ENCODE measurements at regions not wholly inside any gene's neighbourhood (a gene's known extent, or its start where the extent isn't known, plus 50 kb on each side); places are given as distances from the start of the nearest gene placed in this dataset.
A peak's percentile ranks its signal among the peaks of the same experiment; 100 is the strongest.

GRCh38 chr9:25260046-25260445 lies 418.2 kb downstream of the TUSC1 start:
- Histone ChIP-seq H3K27me3 (ENCODE audit: low read depth, low read length) (no peaks in the 10 kb centered on the region), H3K9ac (ENCODE audit: low read length) (no peak overlapping the region), H4K20me1 (ENCODE audit: insufficient read depth, low read length) (no peaks in the 10 kb centered on the region), H3K9me3 (ENCODE audit: insufficient read depth, low read length) (0 out of 2 replicates have a peak, but pooled peaks cover 3% of the 10 kb centered on the region), H3K36me3 (replicated peaks; ENCODE audit: low read depth, low read length) (no peaks in the 10 kb centered on the region), H3K27ac (ENCODE audit: low read length) (no peak overlapping the region), H3K4me3 (ENCODE audit: low read length) (no peak overlapping the region), H3K4me1 (ENCODE audit: low read length) (no peaks in the 10 kb centered on the region), H3K79me2 (ENCODE audit: low read length) (no peaks in the 10 kb centered on the region), H2AFZ (ENCODE audit: low read depth, low read length) (no peak overlapping the region), H3K4me2 (ENCODE audit: low read length) (no peak overlapping the region)
- TF ChIP-seq CTCF (IDR thresholded peaks at IDR 0.05; ENCODE audit: low read depth, low read length) (no peak), EZH2phosphoT487 (IDR thresholded peaks at IDR 0.05; ENCODE audit: low read depth) (no peak)

- no peaks in the 10 kb centered on the region for H3K36me3 ChIP-seq (replicated peaks; ENCODE audit: low read depth, low read length)
- H4K20me1 ChIP-seq (ENCODE audit: insufficient read depth, low read length) = no peaks in the 10 kb centered on the region
- no peak overlapping the region for H3K4me2 ChIP-seq (ENCODE audit: low read length)
- no peak overlapping the region for H3K4me3 ChIP-seq (ENCODE audit: low read length)
- H3K4me1 ChIP-seq (ENCODE audit: low read length) = peaks cover 8% of the 10 kb centered on the region; the same call in 1 of the 2 replicates
- no peaks in the 10 kb centered on the region for H3K27me3 ChIP-seq (ENCODE audit: low read depth, low read length)
- 0 out of 2 replicates have a peak, but pooled peaks cover 3% of the 10 kb centered on the region for H3K9me3 ChIP-seq (ENCODE audit: insufficient read depth, low read length)
- no peak overlapping the region for H3K9ac ChIP-seq (ENCODE audit: low read length)
- H3K27ac ChIP-seq (ENCODE audit: low read length) = no peak overlapping the region
- H3K79me2 ChIP-seq (ENCODE audit: low read length) = no peaks in the 10 kb centered on the region
- H2AFZ ChIP-seq (ENCODE audit: low read depth, low read length) = no peak overlapping the region
- no peak for TF ChIP-seq EZH2phosphoT487 (IDR thresholded peaks at IDR 0.05; ENCODE audit: low read depth)
- TF ChIP-seq CTCF (IDR thresholded peaks at IDR 0.05; ENCODE audit: low read depth, low read length) = no peak
These were observed 423.0 kb downstream of the TUSC1 start for GRCh38 chr9:25255216-25255615.

- Histone ChIP-seq H4K20me1 (ENCODE audit: insufficient read depth, low read length) (no peaks in the 10 kb centered on the region), H3K4me3 (ENCODE audit: low read length) (no peak overlapping the region), H3K79me2 (ENCODE audit: low read length) (no peaks in the 10 kb centered on the region), H3K4me2 (ENCODE audit: low read length) (no peak overlapping the region), H3K9me3 (ENCODE audit: insufficient read depth, low read length) (peaks cover 4% of the 10 kb centered on the region; the same call in 1 of the 2 replicates), H3K36me3 (replicated peaks; ENCODE audit: low read depth, low read length) (no peaks in the 10 kb centered on the region), H3K4me1 (ENCODE audit: low read length) (peaks cover 8% of the 10 kb centered on the region; the same call in 1 of the 2 replicates), H3K27me3 (ENCODE audit: low read depth, low read length) (no peaks in the 10 kb centered on the region), H3K27ac (ENCODE audit: low read length) (peak overlapping the region; percentile 32), H2AFZ (ENCODE audit: low read depth, low read length) (no peak overlapping the region), H3K9ac (ENCODE audit: low read length) (no peak overlapping the region)
- TF ChIP-seq CTCF (IDR thresholded peaks at IDR 0.05; ENCODE audit: low read depth, low read length) (no peak), EZH2phosphoT487 (IDR thresholded peaks at IDR 0.05; ENCODE audit: low read depth) (no peak)
These were observed 424.2 kb downstream of the TUSC1 start for GRCh38 chr9:25254051-25254450.

- no peak overlapping the region for H3K4me2 ChIP-seq (ENCODE audit: low read length)
- no peak overlapping the region for H2AFZ ChIP-seq (ENCODE audit: low read depth, low read length)
- no peak for TF ChIP-seq EZH2phosphoT487 (IDR thresholded peaks at IDR 0.05; ENCODE audit: low read depth)
- TF ChIP-seq CTCF (IDR thresholded peaks at IDR 0.05; ENCODE audit: low read depth, low read length) = no peak
- no peaks in the 10 kb centered on the region for H3K79me2 ChIP-seq (ENCODE audit: low read length)
- H4K20me1 ChIP-seq (ENCODE audit: insufficient read depth, low read length) = no peaks in the 10 kb centered on the region
- no peaks in the 10 kb centered on the region for H3K36me3 ChIP-seq (replicated peaks; ENCODE audit: low read depth, low read length)
- H3K9ac ChIP-seq (ENCODE audit: low read length) = no peak overlapping the region
- H3K27ac ChIP-seq (ENCODE audit: low read length) = no peak overlapping the region
- no peaks in the 10 kb centered on the region for H3K4me1 ChIP-seq (ENCODE audit: low read length)
- no peak overlapping the region for H3K4me3 ChIP-seq (ENCODE audit: low read length)
- H3K27me3 ChIP-seq (ENCODE audit: low read depth, low read length) = no peaks in the 10 kb centered on the region
- no peaks in the 10 kb centered on the region for H3K9me3 ChIP-seq (ENCODE audit: insufficient read depth, low read length)
These were observed 436.8 kb downstream of the TUSC1 start for GRCh38 chr9:25241421-25241820.

All from OCI-LY3 (cell line).